GM12892 (cell line): ENCODE measurements at regions not wholly inside any gene's neighbourhood (a gene's known extent, or its start where the extent isn't known, plus 50 kb on each side); places are given as distances from the start of the nearest gene placed in this dataset.

ENCODE experiments used
- POLR2A ChIP-seq: IDR thresholded peaks from 2 replicates; pipeline ENCODE4 v1.6.1; 2011; ENCODE audit warnings: low read depth, low read length, control low read depth
- POLR2AphosphoS5 ChIP-seq: IDR thresholded peaks from 2 replicates; pipeline ENCODE4 v1.6.1; 2011; ENCODE audit warnings: low read depth, low read length, control low read depth
- TAF1 ChIP-seq: IDR thresholded peaks from 2 replicates; pipeline ENCODE4 v1.6.1; 2011; ENCODE audit warnings: low read depth, mild to moderate bottlenecking, control low read depth, low read length, borderline replicate concordance

DNA sequence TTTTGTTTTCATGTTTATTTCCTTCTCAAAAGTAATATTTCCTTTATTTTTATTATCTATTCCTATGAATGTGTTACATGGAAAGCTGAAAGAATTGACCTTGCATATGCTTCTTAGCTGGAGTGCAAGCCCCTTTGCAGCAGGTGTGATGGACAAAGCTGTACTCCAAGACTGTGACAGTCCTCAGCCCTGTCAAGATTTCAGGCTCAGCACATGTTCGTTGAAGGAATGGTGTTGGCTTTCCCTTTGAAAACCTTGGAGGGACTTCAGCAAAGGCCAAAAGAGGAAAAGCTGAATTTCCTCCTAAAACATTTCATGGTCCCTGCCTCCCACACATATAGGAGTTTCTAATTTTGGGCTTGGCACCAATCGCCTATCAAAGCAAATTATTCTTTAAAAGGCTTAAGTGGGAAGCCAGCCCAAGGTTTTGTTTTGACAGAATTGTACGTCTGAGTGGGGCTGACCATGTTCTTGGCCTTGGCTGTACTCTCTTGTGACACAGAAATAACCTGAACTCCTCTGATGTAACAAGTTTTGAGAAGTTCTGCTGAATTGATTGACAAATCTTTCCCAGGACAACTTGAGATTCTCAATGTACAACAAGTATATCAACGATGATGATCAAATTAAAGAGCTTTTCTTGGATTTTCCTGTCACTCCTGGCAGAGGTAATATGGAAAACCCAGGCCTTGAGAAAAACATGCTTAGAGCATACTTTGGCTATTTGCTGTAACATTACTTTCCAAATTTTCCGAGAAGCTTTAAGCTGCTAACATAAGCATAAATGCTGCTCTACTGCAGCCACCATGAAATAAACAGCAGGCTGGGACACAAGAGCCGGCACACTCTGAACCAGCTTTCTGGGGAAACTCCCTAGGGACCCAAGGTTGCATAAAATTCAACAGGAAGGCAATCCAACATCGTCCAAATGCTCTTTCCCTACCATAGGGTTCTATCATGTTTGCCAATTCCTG is 135.7 kb upstream of the ZNF648 start:
- TF ChIP-seq POLR2AphosphoS5 = no peak
- no peak for TF ChIP-seq POLR2A
- TF ChIP-seq TAF1 = no peak
